GM18511 (cell line): ENCODE measurements at regions not wholly inside any gene's neighbourhood (a gene's known extent, or its start where the extent isn't known, plus 50 kb on each side); places are given as distances from the start of the nearest gene placed in this dataset.
"Not testable (repeated sequence)": the region's sequence is repeated elsewhere in the genome, so short reads cannot be mapped to it uniquely, and the experiment has no call there.

ENCODE experiments used
- ATAC-seq: cut with Tn5 transposase; IDR thresholded peaks from one replicate; pipeline ENCODE4 v1.9.1; 2021; ENCODE audit warnings: mild to moderate bottlenecking, moderate library complexity; ENCODE audit not compliant: unreplicated experiment

- not testable (repeated sequence) for ATAC-seq
Measured at GRCh38 chr1:120357046-120357445, 57.8 kb upstream of the NBPF8 start.

- not testable (repeated sequence) for ATAC-seq
Measured at GRCh38 chr1:120356170-120356569, 58.7 kb upstream of the NBPF8 start.

GRCh38 chr1:120354618-120355184 lies 60.1 kb upstream of the NBPF8 start:
- ATAC-seq = peak; percentile 93

GRCh38 chr1:120342231-120343073 lies 72.4 kb upstream of the NBPF8 start:
- not testable (repeated sequence) for ATAC-seq

GRCh38 chr1:120341756-120342155 lies 73.1 kb upstream of the NBPF8 start:
- ATAC-seq = not testable (repeated sequence)

GRCh38 chr1:120340838-120341751 lies 73.7 kb upstream of the NBPF8 start:
- ATAC-seq = not testable (repeated sequence)

- not testable (repeated sequence) for ATAC-seq
Measured at GRCh38 chr1:120315738-120316137, 99.1 kb upstream of the NBPF8 start.

- ATAC-seq = not testable (repeated sequence)
Measured at GRCh38 chr1:120311930-120312329, 102.9 kb upstream of the NBPF8 start.

- not testable (repeated sequence) for ATAC-seq
Measured at GRCh38 chr1:120308940-120309578, 105.8 kb upstream of the NBPF8 start.

- ATAC-seq = not testable (repeated sequence)
Measured at GRCh38 chr1:120305046-120305445, 109.8 kb upstream of the NBPF8 start.

- ATAC-seq = not testable (repeated sequence)
Measured at GRCh38 chr1:120304341-120304740, 110.5 kb upstream of the NBPF8 start.

- ATAC-seq = not testable (repeated sequence)
Measured at GRCh38 chr1:120299433-120300057, 115.3 kb upstream of the NBPF8 start.

- ATAC-seq = not testable (repeated sequence)
Measured at GRCh38 chr1:120298487-120298886, 116.3 kb upstream of the NBPF8 start.

GRCh38 chr1:120297345-120297953 lies 117.4 kb upstream of the NBPF8 start:
- not testable (repeated sequence) for ATAC-seq

GRCh38 chr1:120290105-120290504 lies 113.8 kb upstream of the SEC22B start:
- not testable (repeated sequence) for ATAC-seq

GRCh38 chr1:120289601-120290074 lies 113.3 kb upstream of the SEC22B start:
- not testable (repeated sequence) for ATAC-seq

- ATAC-seq = not testable (repeated sequence)
Measured at GRCh38 chr1:120288814-120289600, 112.7 kb upstream of the SEC22B start.

- not testable (repeated sequence) for ATAC-seq
Measured at GRCh38 chr1:120288167-120288566, 111.8 kb upstream of the SEC22B start.
